Effector CD8-positive, alpha-beta T cell (primary cell): ENCODE measurements at regions not wholly inside any gene's neighbourhood (a gene's known extent, or its start where the extent isn't known, plus 50 kb on each side); places are given as distances from the start of the nearest gene placed in this dataset.

Experiments used
- DNase-seq: peaks from one replicate; lab custom pipeline; 2025; lab: John Stamatoyannopoulos, UW

- no peak for DNase-seq
These were observed 130.9 kb downstream of the PAX1 start for GRCh38 chr20:21836346-21836745.

GRCh38 chr20:21835042-21835441 is 129.6 kb downstream of the PAX1 start:
- DNase-seq, result no peak

- no peak for DNase-seq
These were observed 127.2 kb downstream of the PAX1 start for GRCh38 chr20:21832442-21833385.

- DNase-seq, result no peak
These were observed 121.5 kb downstream of the PAX1 start for GRCh38 chr20:21826976-21827375.

- no peak for DNase-seq
These were observed 115.9 kb downstream of the PAX1 start for GRCh38 chr20:21821358-21821757.

- no peak for DNase-seq
These were observed 115.2 kb downstream of the PAX1 start for GRCh38 chr20:21820688-21821087.

GRCh38 chr20:21820045-21820444 is 114.6 kb downstream of the PAX1 start:
- no peak for DNase-seq

- no peak for DNase-seq
These were observed 106.9 kb downstream of the PAX1 start for GRCh38 chr20:21812379-21812778.

GRCh38 chr20:21809961-21810523 is 104.6 kb downstream of the PAX1 start:
- DNase-seq, result no peak

GRCh38 chr20:21808863-21809664 is 103.6 kb downstream of the PAX1 start:
- no peak for DNase-seq

- DNase-seq, result no peak
These were observed 102.7 kb downstream of the PAX1 start for GRCh38 chr20:21808139-21808538.

GRCh38 chr20:21804802-21805201 is 99.3 kb downstream of the PAX1 start:
- no peak for DNase-seq

GRCh38 chr20:21801193-21801592 is 95.7 kb downstream of the PAX1 start:
- DNase-seq, result no peak

GRCh38 chr20:21798384-21798783 is 92.9 kb downstream of the PAX1 start:
- no peak for DNase-seq

GRCh38 chr20:21796059-21796458 is 90.6 kb downstream of the PAX1 start:
- DNase-seq, result no peak

- DNase-seq, result no peak
These were observed 82.6 kb downstream of the PAX1 start for GRCh38 chr20:21788082-21788481.

GRCh38 chr20:21781446-21782075 is 76.1 kb downstream of the PAX1 start:
- no peak for DNase-seq

GRCh38 chr20:21780528-21780927 is 75.1 kb downstream of the PAX1 start:
- no peak for DNase-seq
